Activated naive CD8-positive, alpha-beta T cell treated with anti-CD3 and anti-CD28 coated beads, Interleukin-2, amount 50 U/mL, for 16 hours (primary cell): ENCODE measurements at regions not wholly inside any gene's neighbourhood (a gene's known extent, or its start where the extent isn't known, plus 50 kb on each side); places are given as distances from the start of the nearest gene placed in this dataset.
"Not testable (repeated sequence)": the region's sequence is repeated elsewhere in the genome, so short reads cannot be mapped to it uniquely, and the experiment has no call there.

ENCODE experiments used
- DNase-seq: peaks from one replicate; pipeline ENCODE4 v3.0.0-alpha.2; 2020; ENCODE audit warnings: low read depth, low spot score

DNA sequence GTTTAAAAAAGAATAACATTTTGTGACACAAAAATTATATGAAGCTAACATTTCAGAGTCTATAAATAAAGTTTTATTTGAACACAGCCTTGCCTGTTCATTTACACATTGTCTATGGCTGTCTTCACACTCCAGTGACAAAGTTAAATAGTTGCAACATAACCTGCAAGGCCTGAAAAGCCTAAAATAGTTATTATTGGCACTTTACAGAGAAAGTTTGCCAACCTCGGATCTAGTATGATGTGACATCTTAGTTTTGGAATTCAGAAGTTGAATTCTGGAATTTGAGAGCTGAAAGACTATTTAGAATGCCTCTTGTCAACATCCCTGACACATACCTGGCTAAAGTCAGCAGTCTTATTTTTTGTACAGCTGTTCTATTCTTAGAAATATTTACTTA, 68.3 kb downstream of the DYRK2 start:
- DNase-seq, result no peak

- not testable (repeated sequence) for DNase-seq
Measured at GRCh38 chr12:67719303-67719702, 70.8 kb downstream of the DYRK2 start.

GRCh38 chr12:67720351-67720856, 71.9 kb downstream of the DYRK2 start:
- DNase-seq, result no peak

- no peak for DNase-seq
Measured at GRCh38 chr12:67721248-67721647, 72.7 kb downstream of the DYRK2 start.

DNA sequence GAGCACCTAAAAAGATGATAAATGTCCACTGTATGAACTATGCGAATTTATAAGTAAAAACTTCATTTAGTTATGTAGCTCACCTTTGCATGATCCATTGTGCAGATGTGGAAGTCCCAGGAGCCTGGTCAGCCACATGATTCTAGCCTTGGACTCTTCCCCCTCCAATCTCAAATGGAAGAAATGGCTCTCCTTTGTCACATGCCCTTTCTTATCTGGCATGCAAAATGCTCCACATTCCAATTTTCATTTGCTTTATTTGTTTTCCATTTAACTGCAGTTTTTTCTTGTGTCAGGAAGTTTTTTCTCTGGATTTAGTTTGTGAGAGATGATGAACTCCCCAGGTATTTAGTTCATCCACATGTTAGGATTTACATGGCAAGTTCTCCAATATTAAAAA, 73.8 kb downstream of the DYRK2 start:
- DNase-seq, result no peak

- no peak for DNase-seq
Measured at GRCh38 chr12:67726868-67727267, 78.3 kb downstream of the DYRK2 start.

GRCh38 chr12:67727702-67728666, 79.4 kb downstream of the DYRK2 start:
- DNase-seq, result no peak

DNA sequence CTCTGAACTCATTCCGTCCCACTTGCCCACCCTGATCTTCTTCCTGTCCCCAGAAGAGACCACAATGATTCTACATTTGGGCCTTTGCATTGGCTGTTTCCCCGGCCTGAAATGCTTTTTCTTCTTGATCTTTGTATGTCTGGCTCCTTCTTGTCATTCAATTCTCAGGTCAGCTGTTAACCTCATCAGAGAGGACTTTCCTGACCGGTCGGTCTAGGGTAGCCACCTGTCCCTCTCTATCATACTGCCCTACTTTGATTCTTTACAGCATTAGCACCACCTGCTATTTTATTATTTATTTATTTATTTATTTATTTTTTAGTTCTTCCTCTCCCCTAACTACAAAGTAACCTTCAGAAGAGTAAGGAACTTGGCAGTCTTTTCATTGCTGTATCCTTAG, 84.3 kb downstream of the DYRK2 start:
- DNase-seq, result no peak

- no peak for DNase-seq
Measured at GRCh38 chr12:67735868-67736267, 87.3 kb downstream of the DYRK2 start.

DNA sequence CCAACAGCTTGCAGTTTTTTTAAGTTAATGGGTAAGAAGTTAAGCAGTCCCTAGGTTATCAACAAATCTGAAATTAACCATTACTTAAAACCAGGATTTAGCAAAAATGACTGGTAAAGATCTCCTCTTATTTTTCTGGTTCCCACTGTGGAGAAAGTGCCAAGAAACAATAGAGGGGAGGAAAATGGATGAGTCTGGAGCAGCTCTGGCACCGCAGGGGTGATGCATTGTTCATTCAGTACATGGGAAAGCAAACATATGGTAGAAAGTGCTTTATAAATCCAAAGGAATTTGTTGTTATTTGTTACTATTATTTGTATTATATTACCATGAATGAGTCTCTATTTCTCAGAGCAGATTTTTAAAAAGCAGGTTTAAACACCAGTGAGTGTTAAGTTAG, 92.2 kb downstream of the DYRK2 start:
- no peak for DNase-seq

GRCh38 chr12:67741270-67741669, 92.7 kb downstream of the DYRK2 start:
- no peak for DNase-seq

GRCh38 chr12:67742461-67742860, 93.9 kb downstream of the DYRK2 start:
- no peak for DNase-seq

DNA sequence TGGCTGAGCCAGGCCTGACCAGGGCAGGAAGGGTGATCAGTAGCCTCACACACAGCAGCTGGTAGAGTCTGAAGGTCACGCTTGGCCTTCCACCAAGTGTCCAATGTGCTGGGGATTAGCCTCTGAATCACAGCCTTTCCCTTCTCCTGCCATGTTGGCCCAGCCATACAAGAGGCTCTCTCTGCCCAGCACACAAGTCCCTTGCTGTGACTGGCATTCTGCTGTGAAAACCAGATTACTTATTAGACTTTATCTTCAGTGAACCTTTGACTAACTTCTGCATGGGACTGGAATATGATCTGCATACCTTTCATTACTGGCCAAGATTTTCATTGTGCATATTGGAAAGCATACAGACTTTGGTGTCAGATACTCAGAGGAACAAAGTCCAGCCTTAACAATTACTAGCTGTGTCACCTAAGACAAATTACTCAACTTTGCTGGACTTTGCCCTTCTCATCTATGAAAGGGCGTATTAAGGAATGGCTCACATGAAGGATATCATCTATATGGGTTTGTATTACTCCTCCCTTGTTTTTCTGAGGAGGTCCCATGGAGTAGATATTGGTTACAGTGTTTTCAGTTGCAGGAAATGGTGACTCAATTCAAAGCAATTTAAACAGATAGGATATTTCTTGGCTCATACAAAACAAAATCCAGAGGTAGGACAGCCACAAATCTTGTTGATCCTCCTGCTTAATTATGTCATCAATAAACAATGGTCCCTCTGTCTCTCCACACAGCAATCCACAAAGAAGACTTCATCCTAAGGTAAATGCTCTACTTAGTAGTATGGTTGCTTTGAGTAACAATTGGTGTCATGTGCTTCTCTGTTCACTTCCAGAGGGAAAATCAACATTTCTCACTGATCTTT, 99.6 kb downstream of the DYRK2 start:
- DNase-seq, result no peak

DNA sequence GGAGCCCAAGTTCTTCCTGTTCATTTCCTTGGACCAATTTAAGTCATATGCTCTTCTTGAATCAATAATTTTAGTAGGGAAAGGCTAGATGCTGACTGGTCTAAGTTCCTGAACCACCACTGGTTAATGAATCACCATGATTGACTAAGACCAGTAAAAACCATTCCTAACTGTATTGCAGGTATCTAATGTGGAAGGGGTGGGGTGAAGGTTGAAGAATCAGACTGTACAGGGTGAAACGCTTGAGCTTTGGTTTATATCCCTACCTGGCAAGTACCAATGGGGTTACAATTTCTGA, 100.1 kb downstream of the DYRK2 start:
- DNase-seq, result no peak

DNA sequence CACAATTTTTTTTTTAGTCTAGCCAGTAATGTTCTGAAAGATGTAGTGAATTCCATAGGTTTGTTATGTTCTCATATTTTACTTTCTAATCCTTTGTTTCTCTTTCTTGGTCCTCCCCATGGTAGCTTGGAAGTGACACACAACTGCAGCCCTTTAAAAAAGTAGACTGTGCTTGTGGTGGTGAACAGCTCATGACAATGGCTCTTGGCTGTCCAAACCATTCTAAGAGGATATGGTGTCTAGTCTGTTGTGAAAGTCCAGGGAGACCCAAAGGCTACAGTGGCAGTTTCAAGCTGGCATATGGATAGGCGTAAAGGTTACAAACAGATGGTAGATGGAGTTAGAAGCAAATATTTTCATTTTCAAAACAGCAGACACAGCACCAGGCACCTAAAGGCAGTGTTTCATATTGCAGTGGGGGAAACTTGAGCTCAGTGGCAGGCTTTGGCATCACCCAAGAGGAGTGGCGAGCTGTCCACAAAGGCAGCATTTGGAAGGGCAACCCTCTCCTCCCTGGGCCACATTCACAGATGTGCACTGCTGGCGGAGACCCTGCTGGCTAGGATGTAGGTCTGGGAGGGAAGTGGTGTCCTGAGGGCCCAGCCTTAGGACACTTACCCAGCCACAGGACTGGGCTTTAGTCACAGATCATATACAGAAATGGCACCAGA, 102.1 kb downstream of the DYRK2 start:
- DNase-seq, result no peak

- no peak for DNase-seq
Measured at GRCh38 chr12:67751381-67751928, 102.9 kb downstream of the DYRK2 start.

GRCh38 chr12:67752226-67752732, 103.7 kb downstream of the DYRK2 start:
- DNase-seq, result no peak

GRCh38 chr12:67754933-67755697, 106.6 kb downstream of the DYRK2 start:
- no peak for DNase-seq

GRCh38 chr12:67757651-67758050, 109.1 kb downstream of the DYRK2 start:
- no peak for DNase-seq

DNA sequence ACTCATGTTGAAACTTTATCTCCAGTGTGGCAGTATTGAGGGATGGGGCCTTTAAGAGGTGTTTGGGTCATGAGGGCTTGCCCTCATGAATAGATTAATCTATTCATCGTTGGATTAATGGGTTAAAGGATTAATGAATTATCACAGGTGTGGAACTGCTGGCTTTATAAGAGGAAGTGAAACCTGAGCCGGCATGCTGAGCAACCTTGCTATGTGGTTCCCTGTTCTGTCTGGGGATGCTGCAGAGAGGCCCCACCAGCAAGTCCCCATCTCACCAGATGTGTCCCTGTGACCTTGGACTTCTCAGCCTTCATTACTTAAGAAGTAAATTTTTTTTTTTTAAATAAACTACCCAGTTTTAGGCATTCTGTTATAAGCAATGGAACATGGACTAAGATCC, 109.6 kb downstream of the DYRK2 start:
- DNase-seq, result no peak

GRCh38 chr12:67758521-67758920, 110.0 kb downstream of the DYRK2 start:
- DNase-seq, result no peak
